Mesendoderm (in vitro differentiated cells): ENCODE measurements at regions not wholly inside any gene's neighbourhood (a gene's known extent, or its start where the extent isn't known, plus 50 kb on each side); places are given as distances from the start of the nearest gene placed in this dataset.

Source experiments
- DNase-seq: peaks from one replicate; pipeline ENCODE4 v3.0.0; 2013
- H2AK5ac ChIP-seq: 2 replicates; pipeline ENCODE4 v1.6.1; 2013; ENCODE audit warnings: low read length, inconsistent platforms
- H2BK120ac ChIP-seq: 2 replicates; pipeline ENCODE4 v1.6.1; 2013; ENCODE audit warnings: low read depth, mild to moderate bottlenecking, low read length, moderate library complexity, mixed read lengths
- H2BK15ac ChIP-seq: replicated peaks from 2 replicates; pipeline ENCODE4 v1.6.1; 2013; ENCODE audit warnings: low read depth, mild to moderate bottlenecking, moderate library complexity
- H2BK5ac ChIP-seq: 2 replicates; pipeline ENCODE4 v1.6.1; 2013; ENCODE audit warnings: low read length, inconsistent platforms
- H3K18ac ChIP-seq: 2 replicates; pipeline ENCODE4 v1.6.1; 2013; ENCODE audit warnings: mild to moderate bottlenecking, low read length, mixed read lengths
- H3K23ac ChIP-seq: one replicate; pipeline ENCODE4 v1.6.1; 2013; ENCODE audit warnings: low read length
- H3K27ac ChIP-seq: 2 replicates; pipeline ENCODE4 v1.5.1; 2013; ENCODE audit warnings: low read depth, mild to moderate bottlenecking, inconsistent platforms, low read length, moderate library complexity
- H3K27me3 ChIP-seq: 2 replicates; pipeline ENCODE4 v1.6.1; 2013; ENCODE audit warnings: low read length, control low read depth, mild to moderate bottlenecking, inconsistent platforms; ENCODE audit not compliant: insufficient read depth, poor library complexity
- H3K36me3 ChIP-seq: 2 replicates; pipeline ENCODE4 v1.6.1; 2013; ENCODE audit warnings: low read length, inconsistent platforms; ENCODE audit not compliant: control insufficient read depth, insufficient read depth
- H3K4ac ChIP-seq: one replicate; pipeline ENCODE4 v1.6.1; 2013; ENCODE audit warnings: low read depth, mild to moderate bottlenecking, low read length, moderate library complexity
- H3K4me1 ChIP-seq: 2 replicates; pipeline ENCODE4 v1.6.1; 2013; ENCODE audit warnings: low read depth, low read length, inconsistent platforms; ENCODE audit not compliant: control insufficient read depth
- H3K4me2 ChIP-seq: 2 replicates; pipeline ENCODE4 v1.6.1; 2013; ENCODE audit warnings: low read length
- H3K4me3 ChIP-seq: 2 replicates; pipeline ENCODE4 v1.5.1; 2013; ENCODE audit warnings: mild to moderate bottlenecking, low read length
- H3K56ac ChIP-seq: one replicate; pipeline ENCODE4 v1.6.1; 2013; ENCODE audit warnings: low read length
- H3K79me1 ChIP-seq: 2 replicates; pipeline ENCODE4 v1.6.1; 2013; ENCODE audit warnings: low read length, inconsistent platforms
- H3K79me2 ChIP-seq: 2 replicates; pipeline ENCODE4 v1.6.1; 2013; ENCODE audit warnings: mild to moderate bottlenecking, low read length; ENCODE audit not compliant: control insufficient read depth, insufficient read depth
- H3K9ac ChIP-seq: 2 replicates; pipeline ENCODE4 v1.6.1; 2013; ENCODE audit warnings: low read length, inconsistent platforms
- H4K5ac ChIP-seq: one replicate; pipeline ENCODE4 v1.6.1; 2013; ENCODE audit warnings: low read length
- H4K8ac ChIP-seq: one replicate; pipeline ENCODE4 v1.6.1; 2013; ENCODE audit warnings: low read depth, mild to moderate bottlenecking, control low read depth, low read length, moderate library complexity
- WGBS: extraction: QIAGEN DNeasy Blood & Tissue Kit; methylation state at CpG from one replicate; pipeline ENCODE4 v1.1.7; 2013; ENCODE audit warnings: low lambda C conversion rate, missing lambda C conversion rate; ENCODE audit not compliant: insufficient coverage; ENCODE audit errors: extremely low coverage; 5-methylcytosine and 5-hydroxymethylcytosine counted together

DNA sequence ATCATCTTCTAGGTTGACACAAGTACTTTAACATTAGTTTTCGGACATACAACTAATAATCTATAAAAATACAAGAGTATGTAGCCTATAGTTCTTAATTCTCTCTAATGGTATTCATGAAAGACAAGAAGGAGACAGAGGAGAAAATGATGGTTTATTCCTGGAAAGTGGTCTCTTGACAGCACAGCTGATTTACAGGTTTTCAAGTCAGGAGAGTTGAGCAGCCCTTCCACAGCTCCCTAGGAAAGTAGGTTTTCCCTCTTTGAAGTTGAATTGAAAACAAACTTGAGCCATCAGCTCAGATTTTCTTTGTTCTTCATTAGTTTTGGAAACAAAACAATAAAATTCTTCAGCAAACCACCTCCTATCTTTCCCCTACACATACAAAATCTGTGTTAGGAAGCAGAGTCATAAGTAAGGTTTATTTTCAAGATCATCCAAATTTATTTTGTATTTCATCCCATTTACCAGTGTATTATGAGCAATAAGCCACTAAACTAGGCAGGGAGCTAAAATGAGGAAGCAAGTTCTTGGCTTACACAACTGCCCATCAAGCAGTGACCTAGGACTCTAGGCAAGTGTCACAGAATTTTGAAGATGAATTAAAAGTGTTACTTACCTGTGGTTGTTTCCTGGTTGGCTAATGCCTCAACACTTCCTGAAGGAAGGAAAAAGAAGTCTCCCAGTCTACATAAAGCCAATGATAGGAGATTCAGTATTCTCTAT is 357.0 kb downstream of the BCAT1 start:
- H3K56ac ChIP-seq, result no peak overlapping the region
- H3K9ac ChIP-seq, result no peak overlapping the region
- no peak overlapping the region for H2BK15ac ChIP-seq
- no peak overlapping the region for H3K23ac ChIP-seq
- H3K4me1 ChIP-seq, result no peaks in the 10 kb centered on the region
- H2BK5ac ChIP-seq, result no peak overlapping the region
- H3K4ac ChIP-seq, result no peak overlapping the region
- WGBS, result no CpG with 5 or more reads among the region's 1 CpG
- no peak overlapping the region for H2BK120ac ChIP-seq
- no peak overlapping the region for H4K5ac ChIP-seq
- H3K4me3 ChIP-seq, result no peak overlapping the region
- H3K4me2 ChIP-seq, result no peak overlapping the region
- H3K36me3 ChIP-seq, result no peaks in the 10 kb centered on the region
- no peak overlapping the region for H3K18ac ChIP-seq
- H4K8ac ChIP-seq, result no peak overlapping the region
- H3K27me3 ChIP-seq, result no peaks in the 10 kb centered on the region
- H2AK5ac ChIP-seq, result no peak overlapping the region
- no peak overlapping the region for H3K27ac ChIP-seq
- DNase-seq, result no peak
- H3K79me1 ChIP-seq, result no peaks in the 10 kb centered on the region
- H3K79me2 ChIP-seq, result no peaks in the 10 kb centered on the region

DNA sequence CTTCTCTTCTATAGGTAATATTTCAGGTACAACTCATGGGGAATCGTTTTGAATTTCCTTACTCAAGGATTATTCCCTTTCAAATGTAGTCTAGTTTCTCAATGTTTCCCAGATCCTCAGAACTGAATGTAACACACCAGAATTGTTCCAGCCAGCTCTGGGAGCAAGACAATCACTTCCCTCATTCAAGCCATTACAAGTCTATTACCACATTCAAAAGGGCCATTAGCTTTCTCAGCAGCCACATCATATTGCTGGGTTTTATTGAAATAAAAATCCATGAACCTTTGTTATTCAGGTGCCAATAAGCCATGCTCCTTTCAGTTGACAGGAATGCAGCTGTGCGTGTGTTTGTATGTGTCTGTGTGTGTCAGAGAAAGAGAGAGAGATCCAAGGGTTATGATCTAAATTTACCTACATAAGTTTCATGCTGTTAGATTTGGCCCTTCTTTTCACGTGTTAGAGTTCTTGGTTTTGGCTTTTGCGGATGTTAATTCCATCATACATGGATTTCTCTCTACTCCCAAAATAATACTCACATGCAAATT is 357.7 kb downstream of the BCAT1 start:
- no CpG with 5 or more reads among the region's 4 CpGs for WGBS
- no peak for DNase-seq
- Histone ChIP-seq H3K4ac (no peak overlapping the region), H3K27ac (no peak overlapping the region), H4K8ac (no peak overlapping the region), H3K4me2 (no peak overlapping the region), H2BK15ac (no peak overlapping the region), H3K18ac (peak overlapping the region; percentile 39), H2BK120ac (no peak overlapping the region), H3K9ac (no peak overlapping the region), H3K27me3 (no peaks in the 10 kb centered on the region), H3K36me3 (no peaks in the 10 kb centered on the region), H3K56ac (no peak overlapping the region), H3K79me1 (no peaks in the 10 kb centered on the region), H4K5ac (no peak overlapping the region), H2BK5ac (no peak overlapping the region), H3K23ac (no peak overlapping the region), H3K4me3 (no peak overlapping the region), H3K79me2 (no peaks in the 10 kb centered on the region), H3K4me1 (no peaks in the 10 kb centered on the region), H2AK5ac (no peak overlapping the region)

DNA sequence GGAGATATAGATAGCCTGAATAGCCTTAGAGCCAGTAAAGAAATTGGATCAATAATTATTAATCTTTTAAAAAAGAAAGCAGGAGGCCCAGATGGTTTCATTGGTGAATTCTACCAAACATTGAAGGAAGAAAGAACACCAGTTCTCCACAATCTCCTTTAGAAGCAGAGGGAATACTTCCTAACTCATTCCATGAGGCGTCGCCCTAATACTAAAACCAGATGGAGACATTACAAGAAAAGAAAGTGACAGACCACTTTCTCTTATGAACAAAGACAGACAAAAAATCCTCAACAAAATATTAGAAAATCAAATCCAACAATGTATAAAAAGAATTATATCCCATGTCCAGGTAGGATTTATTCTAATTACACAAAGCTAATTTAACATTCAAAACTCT is 362.6 kb downstream of the BCAT1 start:
- no peak overlapping the region for H2BK15ac ChIP-seq
- H3K79me2 ChIP-seq, result no peaks in the 10 kb centered on the region
- H4K5ac ChIP-seq, result no peak overlapping the region
- no peak overlapping the region for H3K23ac ChIP-seq
- no peak overlapping the region for H3K56ac ChIP-seq
- H3K4me2 ChIP-seq, result no peak overlapping the region
- no peak overlapping the region for H3K18ac ChIP-seq
- H3K27me3 ChIP-seq, result no peaks in the 10 kb centered on the region
- DNase-seq, result no peak
- no peak overlapping the region for H2AK5ac ChIP-seq
- H2BK120ac ChIP-seq, result no peak overlapping the region
- H3K4me3 ChIP-seq, result no peak overlapping the region
- H4K8ac ChIP-seq, result no peak overlapping the region
- no peaks in the 10 kb centered on the region for H3K36me3 ChIP-seq
- no peak overlapping the region for H3K4ac ChIP-seq
- H2BK5ac ChIP-seq, result no peak overlapping the region
- no CpG with 5 or more reads among the region's 2 CpGs for WGBS
- H3K4me1 ChIP-seq, result no peaks in the 10 kb centered on the region
- no peaks in the 10 kb centered on the region for H3K79me1 ChIP-seq
- H3K9ac ChIP-seq, result no peak overlapping the region
- no peak overlapping the region for H3K27ac ChIP-seq

- no peak overlapping the region for H3K18ac ChIP-seq
- no peak overlapping the region for H3K56ac ChIP-seq
- H4K8ac ChIP-seq, result no peak overlapping the region
- H2BK15ac ChIP-seq, result no peak overlapping the region
- H3K4me1 ChIP-seq, result no peaks in the 10 kb centered on the region
- H3K79me1 ChIP-seq, result no peaks in the 10 kb centered on the region
- H2BK5ac ChIP-seq, result no peak overlapping the region
- DNase-seq, result no peak
- no peaks in the 10 kb centered on the region for H3K79me2 ChIP-seq
- no peak overlapping the region for H3K27ac ChIP-seq
- H3K4me2 ChIP-seq, result no peak overlapping the region
- no peak overlapping the region for H3K4me3 ChIP-seq
- H4K5ac ChIP-seq, result no peak overlapping the region
- H3K36me3 ChIP-seq, result no peaks in the 10 kb centered on the region
- H3K4ac ChIP-seq, result no peak overlapping the region
- no peak overlapping the region for H2BK120ac ChIP-seq
- no peak overlapping the region for H2AK5ac ChIP-seq
- H3K23ac ChIP-seq, result no peak overlapping the region
- H3K27me3 ChIP-seq, result no peaks in the 10 kb centered on the region
- H3K9ac ChIP-seq, result no peak overlapping the region
- WGBS, result no CpG with 5 or more reads among the region's 21 CpGs
Measured at GRCh38 chr12:24584032-24584675, 364.7 kb downstream of the BCAT1 start.

GRCh38 chr12:24582954-24583601 is 365.8 kb downstream of the BCAT1 start:
- Histone ChIP-seq H3K27ac (no peak overlapping the region), H3K79me1 (no peaks in the 10 kb centered on the region), H3K23ac (no peak overlapping the region), H3K56ac (no peak overlapping the region), H3K4me1 (no peaks in the 10 kb centered on the region), H4K5ac (no peak overlapping the region), H2AK5ac (no peak overlapping the region), H3K4me2 (no peak overlapping the region), H3K27me3 (no peaks in the 10 kb centered on the region), H2BK120ac (no peak overlapping the region), H3K4me3 (no peak overlapping the region), H4K8ac (no peak overlapping the region), H3K18ac (no peak overlapping the region), H3K4ac (no peak overlapping the region), H3K79me2 (no peaks in the 10 kb centered on the region), H2BK15ac (no peak overlapping the region), H3K36me3 (no peaks in the 10 kb centered on the region), H3K9ac (no peak overlapping the region), H2BK5ac (no peak overlapping the region)
- no peak for DNase-seq
- no CpG with 5 or more reads among the region's 18 CpGs for WGBS
